NB4 (cell line): ENCODE measurements at regions not wholly inside any gene's neighbourhood (a gene's known extent, or its start where the extent isn't known, plus 50 kb on each side); places are given as distances from the start of the nearest gene placed in this dataset.

Experiments used
- CTCF ChIP-seq: IDR thresholded peaks from one replicate; pipeline ENCODE4 v1.5.1; 2012; ENCODE audit warnings: low read depth, low read length
- POLR2A ChIP-seq: IDR thresholded peaks from 2 replicates; pipeline ENCODE4 v1.6.1; 2011; ENCODE audit warnings: mild to moderate bottlenecking; ENCODE audit not compliant: insufficient read length; ENCODE audit errors: extremely low read depth

GRCh38 chr1:195568389-195568788 is 1039.9 kb downstream of the KCNT2 start:
- TF ChIP-seq CTCF (no peak), POLR2A (no peak)
